ENCODE measurements at regions not wholly inside any gene's neighbourhood (a gene's known extent, or its start where the extent isn't known, plus 50 kb on each side); places are given as distances from the start of the nearest gene placed in this dataset.

DNA sequence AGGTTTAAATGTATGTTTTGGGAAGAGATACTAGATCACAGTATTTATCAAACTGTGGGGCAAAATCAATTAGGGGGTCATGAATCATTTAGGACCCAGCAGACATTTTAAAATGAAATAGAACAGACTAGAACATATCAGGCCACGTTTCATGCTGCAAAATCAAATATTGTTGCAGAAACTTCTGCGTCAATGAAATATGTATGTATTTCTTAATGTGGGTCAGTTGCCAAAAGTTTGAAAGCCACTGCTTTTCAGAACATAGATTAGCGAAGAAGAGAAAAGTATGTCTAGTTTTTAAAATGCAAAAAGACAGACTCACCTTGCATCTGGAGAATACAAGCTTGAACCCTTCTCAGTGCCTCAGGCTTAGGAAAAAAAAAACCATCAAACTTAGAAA lies 102.7 kb upstream of the BMPER start:
- ChIA-PET POLR2A (no interaction called here), CTCF (interaction anchor here (0.6 kb wide), 1 partner anchor 66 kb away, joined by 3 read pairs; no protein-coding TSS in a partner anchor)
- intact Hi-C loops (cut with micrococcal nuclease; ENCODE audit: unreplicated experiment) (no loop called here), in situ Hi-C loops (cut with HindIII; ENCODE audit: low pct_unique_long_range_greater_than_20kb, low sequenced_read_pairs) (no loop called here)
- Histone ChIP-seq H3K9me3 (ENCODE audit: control insufficient read depth, insufficient read depth, low read depth, low read length) (no peaks in the 10 kb centered on the region), H3K4me3 (ENCODE audit: low read depth in 2 of 2, low read length in 2 of 2) (no peak overlapping the region), H3K4me1 (ENCODE audit: control insufficient read depth, insufficient read depth, low read length) (no peaks in the 10 kb centered on the region), H3K27ac (ENCODE audit: low read length) (no peak overlapping the region), H3K36me3 (ENCODE audit: control insufficient read depth, insufficient read depth, low read length) (no peaks in the 10 kb centered on the region), H3K27me3 (ENCODE audit: control insufficient read depth, insufficient read depth, low read length) (no peaks in the 10 kb centered on the region; the same call in 1 of the 2 replicates)
- TF ChIP-seq SIN3A (IDR thresholded peaks at IDR 0.05; ENCODE audit: borderline replicate concordance, insufficient read depth, low read depth, low read length), result no peak
- ATAC-seq, result no peak
- BruUV-seq (replicated peaks), result no TSS peak
- no peak for DNase-seq (ENCODE audit: low read depth, low spot score)

GRCh38 chr7:33804140-33804660 lies 101.1 kb upstream of the BMPER start:
- CTCF ChIA-PET, result no interaction called here
- Histone ChIP-seq H3K4me3 (ENCODE audit: low read depth in 2 of 2, low read length in 2 of 2) (no peak overlapping the region), H3K9me3 (ENCODE audit: control insufficient read depth, insufficient read depth, low read depth, low read length) (no peaks in the 10 kb centered on the region), H3K36me3 (ENCODE audit: control insufficient read depth, insufficient read depth, low read length) (no peaks in the 10 kb centered on the region), H3K27ac (ENCODE audit: low read length) (no peak overlapping the region), H3K4me1 (ENCODE audit: control insufficient read depth, insufficient read depth, low read length) (no peaks in the 10 kb centered on the region), H3K27me3 (ENCODE audit: control insufficient read depth, insufficient read depth, low read length) (no peaks in the 10 kb centered on the region; the same call in 1 of the 2 replicates)
- intact Hi-C loops (cut with micrococcal nuclease; ENCODE audit: unreplicated experiment), result no loop called here
- no TSS peak for BruUV-seq (replicated peaks)
- ATAC-seq (no peak), DNase-seq (ENCODE audit: low read depth, low spot score) (no peak)
- POLR2A ChIA-PET, result no interaction called here
- in situ Hi-C loops (cut with HindIII; ENCODE audit: low pct_unique_long_range_greater_than_20kb, low sequenced_read_pairs), result no loop called here
- no peak for TF ChIP-seq SIN3A (IDR thresholded peaks at IDR 0.05; ENCODE audit: borderline replicate concordance, insufficient read depth, low read depth, low read length)
- TF ChIP-seq REST (IDR thresholded peaks at IDR 0.05; ENCODE audit: insufficient read depth in 1 of 2, low read depth in 2 of 2, low read length in 1 of 2), result no peak
- TF ChIP-seq TCF7L2 (IDR thresholded peaks at IDR 0.05; ENCODE audit: low read depth, low read length), result no peak
- no peak for TF ChIP-seq POLR2AphosphoS5 (IDR thresholded peaks at IDR 0.05; ENCODE audit: low read depth, low read length)
- TF ChIP-seq, protein P1, sequence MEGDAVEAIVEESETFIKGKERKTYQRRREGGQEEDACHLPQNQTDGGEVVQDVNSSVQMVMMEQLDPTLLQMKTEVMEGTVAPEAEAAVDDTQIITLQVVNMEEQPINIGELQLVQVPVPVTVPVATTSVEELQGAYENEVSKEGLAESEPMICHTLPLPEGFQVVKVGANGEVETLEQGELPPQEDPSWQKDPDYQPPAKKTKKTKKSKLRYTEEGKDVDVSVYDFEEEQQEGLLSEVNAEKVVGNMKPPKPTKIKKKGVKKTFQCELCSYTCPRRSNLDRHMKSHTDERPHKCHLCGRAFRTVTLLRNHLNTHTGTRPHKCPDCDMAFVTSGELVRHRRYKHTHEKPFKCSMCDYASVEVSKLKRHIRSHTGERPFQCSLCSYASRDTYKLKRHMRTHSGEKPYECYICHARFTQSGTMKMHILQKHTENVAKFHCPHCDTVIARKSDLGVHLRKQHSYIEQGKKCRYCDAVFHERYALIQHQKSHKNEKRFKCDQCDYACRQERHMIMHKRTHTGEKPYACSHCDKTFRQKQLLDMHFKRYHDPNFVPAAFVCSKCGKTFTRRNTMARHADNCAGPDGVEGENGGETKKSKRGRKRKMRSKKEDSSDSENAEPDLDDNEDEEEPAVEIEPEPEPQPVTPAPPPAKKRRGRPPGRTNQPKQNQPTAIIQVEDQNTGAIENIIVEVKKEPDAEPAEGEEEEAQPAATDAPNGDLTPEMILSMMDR (IDR thresholded peaks at IDR 0.05), result no peak

GRCh38 chr7:33805630-33806233 lies 99.6 kb upstream of the BMPER start:
- DNase-seq (ENCODE audit: low read depth, low spot score) (no peak), ATAC-seq (no peak)
- in situ Hi-C loops (cut with HindIII; ENCODE audit: low pct_unique_long_range_greater_than_20kb, low sequenced_read_pairs), result no loop called here
- H3K9me3 ChIP-seq (ENCODE audit: control insufficient read depth, insufficient read depth, low read depth, low read length), result no peaks in the 10 kb centered on the region
- no TSS peak for BruUV-seq (replicated peaks)
- no peak overlapping the region for H3K4me3 ChIP-seq (ENCODE audit: low read depth in 2 of 2, low read length in 2 of 2)
- ChIA-PET POLR2A (no interaction called here), CTCF (interaction anchor here (0.6 kb wide), 1 partner anchor 99 kb away, joined by 5 read pairs; no protein-coding TSS in a partner anchor)
- intact Hi-C loops (cut with micrococcal nuclease; ENCODE audit: unreplicated experiment), result no loop called here
- TF ChIP-seq, protein P1 (IDR thresholded peaks at IDR 0.05), result no peak
- TF ChIP-seq TCF7L2 (IDR thresholded peaks at IDR 0.05; ENCODE audit: low read depth, low read length) (no peak), POLR2AphosphoS5 (IDR thresholded peaks at IDR 0.05; ENCODE audit: low read depth, low read length) (no peak), REST (IDR thresholded peaks at IDR 0.05; ENCODE audit: insufficient read depth in 1 of 2, low read depth in 2 of 2, low read length in 1 of 2) (no peak), SIN3A (IDR thresholded peaks at IDR 0.05; ENCODE audit: borderline replicate concordance, insufficient read depth, low read depth, low read length) (no peak)
- H3K27ac ChIP-seq (ENCODE audit: low read length), result no peak overlapping the region
- no peaks in the 10 kb centered on the region for H3K4me1 ChIP-seq (ENCODE audit: control insufficient read depth, insufficient read depth, low read length)
- H3K27me3 ChIP-seq (ENCODE audit: control insufficient read depth, insufficient read depth, low read length), result no peaks in the 10 kb centered on the region; the same call in 1 of the 2 replicates
- no peaks in the 10 kb centered on the region for H3K36me3 ChIP-seq (ENCODE audit: control insufficient read depth, insufficient read depth, low read length)
